Tibial nerve (tissue), 4 donors: ENCODE measurements at regions not wholly inside any gene's neighbourhood (a gene's known extent, or its start where the extent isn't known, plus 50 kb on each side); places are given as distances from the start of the nearest gene placed in this dataset.

Experiments used
- DNase-seq, 2 donors: peaks; one replicate each; pipeline ENCODE4 v3.0.0-alpha.2; 2019; ENCODE audit warnings: low spot score in 2 of 2
- H3K27ac ChIP-seq, 4 donors: fragments of 200-600 bp; sonication (generic) in 3 of 4; one replicate each; pipeline ENCODE4 v1.5.1; 2017 to 2019; ENCODE audit warnings: mild to moderate bottlenecking in 1 of 4
- H3K27me3 ChIP-seq, 2 donors: fragments of 200-600 bp; sonication (generic) in 1 of 2; one replicate each; pipeline versions ENCODE4 v1.5.1 to v1.6.0; 2017 to 2019
- H3K36me3 ChIP-seq, 3 donors: fragments of 200-600 bp; sonication (generic); one replicate each; pipeline ENCODE4 v1.5.1; 2018 to 2019
- H3K4me1 ChIP-seq, 4 donors: fragments of 200-600 bp; sonication (generic) in 3 of 4; one replicate each; pipeline ENCODE4 v1.5.1; 2017 to 2019
- H3K4me3 ChIP-seq, 4 donors: fragments of 200-600 bp; sonication (generic) in 3 of 4; one replicate each; pipeline ENCODE4 v1.5.1; 2017 to 2019; ENCODE audit warnings: mild to moderate bottlenecking in 1 of 4, moderate library complexity in 1 of 4
- H3K9me3 ChIP-seq, 4 donors: fragments of 200-600 bp; sonication (generic) in 3 of 4; one replicate each; pipeline ENCODE4 v1.5.1; 2017 to 2019
- CTCF ChIP-seq, 5 experiments: fragments of 200-600 bp in 3 of 5; fragments of 450-650 bp in 2 of 5; sonication (generic) in 3 of 5; IDR thresholded peaks; one replicate each; pipeline ENCODE4 v1.5.1; 2016 to 2019; ENCODE audit warnings: antibody characterized with exemption in 5 of 5, mild to moderate bottlenecking in 3 of 5, moderate library complexity in 2 of 5
- EP300 ChIP-seq, 2 donors: sonication (generic); formaldehyde crosslinking; IDR thresholded peaks; one replicate each; pipeline ENCODE4 v1.6.1; 2017; ENCODE audit warnings: antibody characterized with exemption in 2 of 2, mild to moderate bottlenecking in 1 of 2
- POLR2A ChIP-seq, 2 donors: fragments of 450-650 bp; IDR thresholded peaks; one replicate each; pipeline ENCODE4 v1.6.1; 2017; ENCODE audit warnings: antibody characterized with exemption in 2 of 2, mild to moderate bottlenecking in 2 of 2, moderate library complexity in 2 of 2
- WGBS, 2 donors: methylation state at CpG; one replicate each; pipeline ENCODE4 v1.1.5; 2018; 5-methylcytosine and 5-hydroxymethylcytosine counted together

GRCh38 chr1:106843518-106843917, 213.0 kb upstream of the PRMT6 start:
- DNase-seq, result no peak
- H3K36me3 ChIP-seq, result no peaks in the 10 kb centered on the region
- no peaks in the 10 kb centered on the region for H3K9me3 ChIP-seq
- no peak overlapping the region for H3K27ac ChIP-seq
- TF ChIP-seq CTCF (IDR thresholded peaks at IDR 0.05) (no peak), POLR2A (IDR thresholded peaks at IDR 0.05) (no peak), EP300 (IDR thresholded peaks at IDR 0.05) (no peak)
- H3K27me3 ChIP-seq, result no peaks in the 10 kb centered on the region
- H3K4me1 ChIP-seq, result no peaks in the 10 kb centered on the region
- no peak overlapping the region for H3K4me3 ChIP-seq
- WGBS, 2 donors, result 54 to 55% methylated on average over 4 of the region's 4 CpGs

- Histone ChIP-seq H3K27ac (no peak overlapping the region), H3K27me3 (no peaks in the 10 kb centered on the region), H3K4me3 (no peak overlapping the region), H3K36me3 (no peaks in the 10 kb centered on the region), H3K4me1 (no peaks in the 10 kb centered on the region), H3K9me3 (no peaks in the 10 kb centered on the region)
- WGBS, 2 donors, result 77 to 92% methylated on average over 1 of the region's 1 CpG
- no peak for DNase-seq
- TF ChIP-seq POLR2A (IDR thresholded peaks at IDR 0.05) (no peak), EP300 (IDR thresholded peaks at IDR 0.05) (no peak), CTCF (IDR thresholded peaks at IDR 0.05) (no peak)
Measured at GRCh38 chr1:106846656-106847055, 209.8 kb upstream of the PRMT6 start.

GRCh38 chr1:106861110-106861509, 195.4 kb upstream of the PRMT6 start:
- Histone ChIP-seq H3K27me3 (no peaks in the 10 kb centered on the region), H3K27ac (no peak overlapping the region), H3K36me3 (no peaks in the 10 kb centered on the region), H3K4me3 (no peak overlapping the region), H3K9me3 (no peaks in the 10 kb centered on the region), H3K4me1 (no peaks in the 10 kb centered on the region)
- no peak for DNase-seq
- TF ChIP-seq POLR2A (IDR thresholded peaks at IDR 0.05) (no peak), EP300 (IDR thresholded peaks at IDR 0.05) (no peak), CTCF (IDR thresholded peaks at IDR 0.05) (no peak)

GRCh38 chr1:106868828-106869227, 187.6 kb upstream of the PRMT6 start:
- Histone ChIP-seq H3K4me3 (no peak overlapping the region), H3K9me3 (peaks cover 0 to 17% (median 0%) of the 10 kb centered on the region in 4 donors), H3K36me3 (no peaks in the 10 kb centered on the region), H3K27me3 (no peaks in the 10 kb centered on the region), H3K4me1 (no peaks in the 10 kb centered on the region), H3K27ac (no peak overlapping the region)
- TF ChIP-seq CTCF (IDR thresholded peaks at IDR 0.05) (no peak), EP300 (IDR thresholded peaks at IDR 0.05) (no peak), POLR2A (IDR thresholded peaks at IDR 0.05) (no peak)
- DNase-seq, result no peak
- WGBS, 2 donors, result 55 to 64% methylated on average over 1 of the region's 1 CpG

GRCh38 chr1:106875622-106876021, 180.9 kb upstream of the PRMT6 start:
- WGBS, 2 donors, result 38 to 50% methylated on average over 1 of the region's 1 CpG
- Histone ChIP-seq H3K36me3 (no peaks in the 10 kb centered on the region), H3K9me3 (peaks cover 0 to 13% (median 0%) of the 10 kb centered on the region in 4 donors), H3K27me3 (no peaks in the 10 kb centered on the region), H3K27ac (no peak overlapping the region), H3K4me1 (no peaks in the 10 kb centered on the region), H3K4me3 (no peak overlapping the region)
- TF ChIP-seq EP300 (IDR thresholded peaks at IDR 0.05), result no peak
- no peak for TF ChIP-seq POLR2A (IDR thresholded peaks at IDR 0.05)
- TF ChIP-seq CTCF (IDR thresholded peaks at IDR 0.05), result no peak
- no peak for DNase-seq
